Inferior parietal cortex (tissue), 1 donor: ENCODE measurements at regions not wholly inside any gene's neighbourhood (a gene's known extent, or its start where the extent isn't known, plus 50 kb on each side); places are given as distances from the start of the nearest gene placed in this dataset.

Experiments
- DNase-seq: peaks from one replicate; pipeline ENCODE4 v3.0.0-alpha.2; 2016; ENCODE audit errors: extremely low spot score

GRCh38 chrX:117215683-117216082 lies 752.9 kb upstream of the CT83 start:
- DNase-seq: no peak

GRCh38 chrX:117196481-117196880 lies 733.7 kb upstream of the CT83 start:
- DNase-seq: no peak

- no peak for DNase-seq
Measured at GRCh38 chrX:117147249-117147648, 684.5 kb upstream of the CT83 start.

GRCh38 chrX:117138070-117138469 lies 675.3 kb upstream of the CT83 start:
- DNase-seq: no peak

GRCh38 chrX:117134983-117135382 lies 672.2 kb upstream of the CT83 start:
- no peak for DNase-seq

GRCh38 chrX:117120700-117121099 lies 657.9 kb upstream of the CT83 start:
- no peak for DNase-seq

GRCh38 chrX:117096528-117096927 lies 633.8 kb upstream of the CT83 start:
- DNase-seq: no peak

- no peak for DNase-seq
Measured at GRCh38 chrX:117095393-117095792, 632.6 kb upstream of the CT83 start.

GRCh38 chrX:117094149-117094548 lies 631.4 kb upstream of the CT83 start:
- DNase-seq: no peak

- no peak for DNase-seq
Measured at GRCh38 chrX:117093319-117093718, 630.5 kb upstream of the CT83 start.

GRCh38 chrX:117092641-117093040 lies 629.9 kb upstream of the CT83 start:
- DNase-seq: no peak

GRCh38 chrX:117063224-117063623 lies 600.4 kb upstream of the CT83 start:
- DNase-seq: no peak

GRCh38 chrX:117059848-117060247 lies 597.1 kb upstream of the CT83 start:
- DNase-seq: no peak

GRCh38 chrX:117053260-117053659 lies 590.5 kb upstream of the CT83 start:
- no peak for DNase-seq

GRCh38 chrX:117038918-117039440 lies 576.2 kb upstream of the CT83 start:
- peak; percentile 1 for DNase-seq

- no peak for DNase-seq
Measured at GRCh38 chrX:117010243-117010642, 547.5 kb upstream of the CT83 start.

GRCh38 chrX:117002981-117003380 lies 540.2 kb upstream of the CT83 start:
- DNase-seq: no peak

- no peak for DNase-seq
Measured at GRCh38 chrX:116975517-116975916, 512.7 kb upstream of the CT83 start.

- no peak for DNase-seq
Measured at GRCh38 chrX:116972362-116972761, 509.6 kb upstream of the CT83 start.

GRCh38 chrX:116961872-116962582 lies 499.3 kb upstream of the CT83 start:
- peak; percentile 1 for DNase-seq

GRCh38 chrX:116930311-116930710 lies 467.5 kb upstream of the CT83 start:
- DNase-seq: no peak

GRCh38 chrX:116897526-116897925 lies 434.8 kb upstream of the CT83 start:
- DNase-seq: no peak

GRCh38 chrX:116881961-116882360 lies 419.2 kb upstream of the CT83 start:
- DNase-seq: no peak

GRCh38 chrX:116873671-116874070 lies 410.9 kb upstream of the CT83 start:
- no peak for DNase-seq
